Esophagus squamous epithelium (tissue), 4 donors: ENCODE measurements at regions not wholly inside any gene's neighbourhood (a gene's known extent, or its start where the extent isn't known, plus 50 kb on each side); places are given as distances from the start of the nearest gene placed in this dataset.

Experiments
- CTCF ChIP-seq, 6 experiments: fragments of 450-650 bp in 4 of 6; fragments of 200-600 bp in 2 of 6; sonication (generic) in 2 of 6; IDR thresholded peaks; one replicate each; pipeline ENCODE4 v1.5.1; 2016 to 2019; ENCODE audit warnings: antibody characterized with exemption in 6 of 6, mild to moderate bottlenecking in 4 of 6, moderate library complexity in 4 of 6
- POLR2A ChIP-seq, 4 donors: fragments of 450-650 bp; IDR thresholded peaks; one replicate each; pipeline ENCODE4 v1.6.1; 2017; ENCODE audit warnings: antibody characterized with exemption in 4 of 4, mild to moderate bottlenecking in 4 of 4, moderate library complexity in 3 of 4

- TF ChIP-seq CTCF (IDR thresholded peaks at IDR 0.05) (no peak), POLR2A (IDR thresholded peaks at IDR 0.05) (no peak)
These were observed 113.2 kb upstream of the LHX1 start for GRCh38 chr17:36823850-36824677.
